Stimulated activated CD4-positive, alpha-beta T cell treated with anti-CD3 and anti-CD28 coated beads, Interleukin-4, amount 100 ng/mL, for 24 hours (primary cell): ENCODE measurements at regions not wholly inside any gene's neighbourhood (a gene's known extent, or its start where the extent isn't known, plus 50 kb on each side); places are given as distances from the start of the nearest gene placed in this dataset.
A peak's percentile ranks its signal among the peaks of the same experiment; 100 is the strongest.

ENCODE experiments used
- DNase-seq: peaks from one replicate; pipeline ENCODE4 v3.0.0-alpha.2; 2020

DNA sequence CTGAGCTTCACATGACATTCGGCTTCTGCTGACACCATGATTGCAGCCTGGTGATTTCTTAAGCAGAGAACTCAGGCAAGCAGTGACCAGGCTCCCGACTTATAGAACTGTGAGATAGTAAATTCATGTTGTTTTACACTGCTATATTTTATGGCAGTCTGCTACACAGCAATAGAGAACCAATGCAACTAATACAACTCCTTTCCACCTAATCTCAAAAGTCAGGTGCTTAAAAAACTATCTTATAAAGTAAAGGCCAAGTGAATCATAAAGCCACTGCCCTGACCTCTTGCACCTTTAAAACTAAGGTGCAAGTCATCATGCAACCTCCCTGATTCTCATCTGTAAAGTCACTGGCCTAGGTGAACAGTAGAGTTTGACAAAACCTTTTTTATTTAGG, 95.3 kb upstream of the GLS start:
- no peak for DNase-seq

- DNase-seq, result no peak
Measured at GRCh38 chr2:190786404-190787166, 94.0 kb upstream of the GLS start.

DNA sequence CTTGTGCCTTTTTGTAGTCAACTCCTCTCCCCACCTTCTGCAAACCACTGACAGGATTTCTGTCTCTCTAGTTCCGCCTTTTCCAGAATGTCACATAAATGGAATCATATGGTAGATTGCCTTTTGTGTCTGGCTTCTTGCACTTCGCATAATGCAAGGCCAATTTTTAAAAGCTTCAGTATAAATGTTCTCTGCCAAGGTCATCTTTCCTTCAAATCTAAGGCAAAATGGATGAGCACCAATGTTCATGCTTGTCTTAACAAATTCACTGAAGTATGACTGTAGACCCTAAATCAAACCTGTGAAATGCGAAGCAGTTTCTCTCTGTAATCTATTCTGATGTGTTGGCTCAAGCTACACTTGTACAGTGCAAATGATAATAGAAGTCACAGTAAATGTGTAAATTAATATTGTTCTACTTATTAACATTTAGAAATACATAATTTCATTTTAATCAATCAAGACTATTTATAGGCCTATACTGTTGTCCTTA, 92.8 kb upstream of the GLS start:
- no peak for DNase-seq

DNA sequence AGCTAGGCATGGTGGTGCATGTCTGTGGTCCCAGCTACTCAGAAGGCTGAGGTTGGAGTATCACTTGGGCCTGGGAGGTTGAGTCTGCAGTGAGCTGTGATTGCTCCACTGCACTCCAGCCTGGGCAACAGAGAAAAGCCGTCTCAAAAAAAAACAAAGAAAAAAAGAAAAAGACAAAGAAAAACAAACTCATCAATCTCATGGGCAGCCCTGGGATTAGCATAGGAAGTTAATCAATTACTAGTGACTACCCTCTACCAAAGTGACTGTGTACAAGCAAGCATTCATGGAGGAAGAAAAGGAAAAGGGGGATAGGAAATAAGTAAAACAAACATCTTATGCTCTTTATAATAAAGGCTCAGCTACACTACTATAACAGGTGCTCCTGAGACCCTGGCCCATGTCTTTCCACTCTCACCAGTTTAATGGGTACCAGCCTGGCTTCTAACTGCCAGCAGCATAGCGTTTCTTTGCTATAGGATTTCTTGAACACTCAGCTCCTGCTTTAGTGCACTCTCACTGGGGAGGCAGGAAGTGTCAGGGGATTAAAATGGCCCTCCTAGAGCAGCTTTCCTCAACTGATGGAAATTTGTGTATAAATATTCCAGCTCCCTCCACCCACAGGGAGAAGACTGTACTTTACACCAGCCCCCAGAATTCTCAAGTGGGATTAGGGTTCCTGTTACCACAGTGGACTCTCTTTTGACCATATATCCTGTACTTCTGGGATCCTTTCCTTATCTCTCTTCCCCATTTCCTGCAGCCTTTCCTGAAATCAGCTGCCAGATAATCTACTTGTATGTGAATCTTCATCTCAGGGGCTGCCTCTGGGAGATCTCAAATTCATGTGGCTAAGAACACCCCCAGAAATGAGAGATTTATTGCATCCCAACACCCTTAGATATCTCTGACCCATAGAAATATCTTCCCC, 91.3 kb upstream of the GLS start:
- DNase-seq, result no peak

DNA sequence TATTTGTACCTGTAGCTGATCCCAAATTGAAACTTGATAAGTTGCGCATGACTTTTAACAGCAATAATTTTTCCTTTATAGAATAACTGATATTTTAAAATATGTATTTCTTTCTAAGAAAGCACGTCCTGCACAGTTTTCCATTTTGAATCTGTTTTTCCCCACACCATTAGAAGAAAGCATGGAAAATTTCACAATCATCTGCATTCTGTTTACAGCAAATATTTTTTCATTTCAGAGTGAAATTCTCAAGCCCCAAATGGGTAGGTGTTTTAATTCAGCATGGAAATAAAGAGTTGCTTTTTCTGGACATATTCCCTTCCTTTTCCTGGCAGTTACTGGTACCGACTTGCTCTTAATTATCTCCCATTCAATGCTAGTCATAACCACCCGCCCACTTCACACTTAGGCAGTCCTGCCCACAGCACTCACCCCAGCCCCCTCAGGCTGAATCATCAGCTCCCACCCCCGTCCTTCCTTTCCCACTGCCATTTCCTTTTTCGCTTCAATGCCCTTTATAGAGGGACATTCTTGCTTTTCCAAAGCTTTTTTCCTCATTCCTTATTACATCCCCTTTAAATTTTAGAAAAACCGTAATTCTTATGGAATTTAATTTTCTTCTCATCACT, 89.2 kb upstream of the GLS start:
- peak; percentile 67 for DNase-seq

DNA sequence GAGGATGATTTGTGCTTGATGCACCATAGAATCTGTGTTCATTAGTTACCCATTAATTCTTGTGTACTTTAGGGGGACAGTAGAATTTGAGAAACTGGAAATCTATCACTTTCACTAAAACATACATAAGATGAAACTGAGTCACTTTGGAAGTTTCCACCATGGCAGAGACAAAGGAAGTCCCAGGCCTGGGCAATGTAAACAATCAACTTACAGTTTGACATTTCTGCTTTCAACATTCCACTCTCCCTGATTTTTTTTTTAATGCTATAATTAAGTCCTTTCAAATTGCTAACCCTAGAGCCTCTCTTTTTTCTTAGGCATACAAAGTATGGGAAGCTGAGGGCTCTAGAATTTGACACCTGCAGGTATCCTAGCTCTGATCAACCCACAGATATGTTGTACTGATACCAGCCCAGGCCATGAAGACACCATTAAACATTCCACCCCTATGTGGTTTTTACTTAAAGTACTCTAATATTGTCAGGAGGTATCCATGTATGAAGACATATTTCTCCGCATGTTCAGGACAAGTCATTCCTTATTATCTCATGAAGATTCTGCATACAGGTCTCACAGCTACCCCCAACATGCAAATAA, 88.5 kb upstream of the GLS start:
- DNase-seq, result no peak

GRCh38 chr2:190792956-190793888, 87.4 kb upstream of the GLS start:
- DNase-seq, result peak; percentile 12

- peak; percentile 19 for DNase-seq
Measured at GRCh38 chr2:190794377-190794776, 86.2 kb upstream of the GLS start.

DNA sequence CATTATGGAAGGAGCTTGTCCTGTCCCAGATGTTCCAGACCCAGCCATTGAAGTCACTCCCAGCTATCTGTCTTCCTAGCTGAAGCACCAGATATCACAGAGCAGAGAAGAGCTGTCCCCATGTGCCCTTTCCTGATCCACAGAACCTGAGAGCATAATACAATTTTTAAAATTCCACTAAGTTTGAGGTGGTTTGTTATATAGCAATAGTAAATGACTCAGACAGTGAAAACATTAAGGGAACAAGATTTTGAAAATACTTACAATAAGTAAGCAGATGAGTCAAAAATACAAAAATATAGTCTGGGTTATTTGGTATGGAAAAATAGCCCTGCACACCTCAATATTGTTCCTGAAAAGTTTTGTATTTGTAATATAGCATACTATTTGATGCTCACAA, 85.8 kb upstream of the GLS start:
- no peak for DNase-seq

DNA sequence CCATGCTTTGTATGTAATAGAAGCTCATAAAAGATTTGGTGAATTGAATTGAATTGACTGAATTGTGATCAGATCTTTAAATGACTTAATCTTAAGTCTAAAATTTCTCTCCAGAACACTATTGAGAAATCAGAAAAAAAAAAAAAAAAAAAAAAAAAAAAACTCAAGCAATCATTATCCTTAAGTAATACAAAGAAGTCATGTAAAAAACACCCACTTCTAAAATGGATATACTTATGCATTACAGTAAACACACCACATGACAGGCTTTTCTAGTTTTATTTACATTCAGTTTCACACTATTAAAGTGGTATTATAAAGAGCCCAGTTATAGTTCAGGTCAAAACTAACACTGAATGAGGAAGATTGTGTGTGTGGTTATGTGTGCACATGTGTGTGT, 84.9 kb upstream of the GLS start:
- no peak for DNase-seq

DNA sequence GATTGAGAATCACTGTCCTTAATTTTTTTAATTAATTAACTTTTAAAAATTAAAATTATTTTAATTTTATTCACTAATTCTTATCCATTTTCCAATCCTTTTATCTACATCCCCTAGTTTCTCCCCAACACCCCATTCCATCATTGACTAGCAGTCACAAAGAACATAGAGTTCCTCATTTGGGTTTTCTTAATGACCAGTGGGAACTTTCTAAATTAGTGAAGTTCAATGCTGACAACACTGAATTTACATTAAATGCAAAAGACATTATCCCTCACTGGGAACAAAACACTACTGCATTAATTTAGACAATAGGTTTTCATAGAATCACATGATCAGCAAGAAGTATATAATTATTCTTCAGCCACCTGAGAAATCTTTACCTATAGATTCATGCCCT, 80.6 kb upstream of the GLS start:
- DNase-seq, result no peak

GRCh38 chr2:190800528-190800927, 80.1 kb upstream of the GLS start:
- no peak for DNase-seq

DNA sequence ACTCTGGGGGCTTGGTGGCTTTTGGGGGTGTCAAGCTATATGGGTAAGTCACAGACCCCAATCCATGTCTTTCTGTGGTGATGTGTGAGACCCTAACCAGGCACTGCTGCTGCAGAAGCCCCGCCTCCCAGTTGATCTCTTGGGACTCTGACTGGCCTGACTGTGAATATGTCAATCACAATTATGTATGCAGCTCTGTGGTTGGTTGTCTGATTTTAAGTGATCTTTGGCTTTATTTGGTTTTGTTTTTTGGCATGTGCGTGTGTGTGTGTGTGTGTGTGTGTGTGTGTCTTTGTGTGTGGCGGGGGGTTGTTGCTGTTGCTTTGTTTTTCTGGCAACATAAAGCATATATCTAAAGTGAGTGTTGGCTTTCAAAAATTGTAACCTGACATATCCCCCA, 78.5 kb upstream of the GLS start:
- no peak for DNase-seq

DNA sequence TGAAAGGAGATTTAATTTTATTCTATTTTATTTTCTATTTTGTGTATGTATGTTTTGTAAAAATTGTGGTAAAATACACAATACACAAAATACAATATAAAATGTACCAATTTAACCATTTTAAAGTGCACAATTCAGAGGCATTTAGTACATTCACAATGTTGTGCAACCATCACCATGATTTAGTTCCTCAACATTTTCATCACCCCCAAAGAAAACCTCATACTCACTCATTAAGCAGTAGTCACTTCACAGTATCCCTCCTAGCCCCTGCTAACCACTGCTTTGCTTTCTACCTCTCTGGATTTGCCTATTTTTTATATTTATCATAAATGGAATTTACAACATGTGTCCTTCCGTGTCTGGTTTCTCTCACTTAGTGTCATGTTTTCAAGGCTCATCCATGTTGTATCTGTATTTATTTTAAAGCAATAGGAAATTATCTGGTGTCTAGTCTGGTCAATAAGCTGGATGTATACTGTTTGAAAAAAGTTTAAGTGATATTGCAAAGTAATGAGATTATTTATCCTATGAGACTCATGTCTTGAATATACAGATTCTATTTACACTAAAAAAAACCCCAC, 77.9 kb upstream of the GLS start:
- no peak for DNase-seq

DNA sequence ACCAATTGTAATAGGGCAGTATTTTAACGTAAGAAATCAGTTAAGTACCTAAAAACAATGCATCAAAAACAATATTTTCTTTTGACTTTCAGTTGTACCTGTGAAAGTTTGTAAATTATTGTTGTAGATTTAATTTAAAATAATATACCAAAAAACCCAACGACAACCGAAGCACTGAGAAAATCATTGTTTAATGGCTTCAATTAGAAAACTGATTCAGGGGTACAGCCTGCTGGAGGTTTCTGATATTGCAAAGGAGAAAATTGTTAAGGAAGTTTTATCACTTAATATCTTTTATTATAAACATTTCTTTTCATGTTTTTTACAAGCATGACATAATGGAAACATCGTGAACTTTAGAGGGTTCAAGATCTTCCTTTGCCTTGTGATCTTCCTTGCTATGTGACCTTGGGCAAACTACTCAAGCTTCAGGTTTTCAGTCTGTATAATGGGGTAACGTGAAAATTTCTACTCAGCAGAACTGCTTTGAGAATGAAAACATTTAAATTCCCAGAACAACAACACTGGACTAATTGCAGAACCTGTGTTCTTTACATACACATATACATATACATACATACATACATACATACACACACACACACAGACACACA, 76.3 kb upstream of the GLS start:
- peak; percentile 27 for DNase-seq

DNA sequence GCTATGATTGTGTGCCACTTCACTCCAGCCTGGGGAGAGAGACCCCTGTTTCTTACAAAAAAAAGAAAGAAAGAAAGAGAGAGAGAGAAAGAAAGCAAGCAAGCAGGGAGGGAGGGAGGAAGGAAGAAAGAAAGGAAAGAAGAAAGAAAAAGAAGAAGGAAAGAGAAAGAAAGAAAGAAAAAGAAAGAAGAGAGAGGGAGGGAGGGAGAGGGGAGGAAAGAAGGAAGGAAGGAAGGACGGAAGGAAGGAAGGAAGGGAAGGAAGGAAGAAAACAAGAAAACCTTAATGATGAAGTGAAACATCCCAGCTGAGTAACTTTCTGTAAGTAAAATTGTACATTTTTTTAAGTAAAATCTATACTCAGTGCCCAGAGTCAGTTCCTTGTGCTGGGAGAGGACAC, 75.5 kb upstream of the GLS start:
- no peak for DNase-seq

GRCh38 chr2:190805843-190806242, 74.8 kb upstream of the GLS start:
- no peak for DNase-seq

GRCh38 chr2:190807886-190808285, 72.7 kb upstream of the GLS start:
- no peak for DNase-seq

DNA sequence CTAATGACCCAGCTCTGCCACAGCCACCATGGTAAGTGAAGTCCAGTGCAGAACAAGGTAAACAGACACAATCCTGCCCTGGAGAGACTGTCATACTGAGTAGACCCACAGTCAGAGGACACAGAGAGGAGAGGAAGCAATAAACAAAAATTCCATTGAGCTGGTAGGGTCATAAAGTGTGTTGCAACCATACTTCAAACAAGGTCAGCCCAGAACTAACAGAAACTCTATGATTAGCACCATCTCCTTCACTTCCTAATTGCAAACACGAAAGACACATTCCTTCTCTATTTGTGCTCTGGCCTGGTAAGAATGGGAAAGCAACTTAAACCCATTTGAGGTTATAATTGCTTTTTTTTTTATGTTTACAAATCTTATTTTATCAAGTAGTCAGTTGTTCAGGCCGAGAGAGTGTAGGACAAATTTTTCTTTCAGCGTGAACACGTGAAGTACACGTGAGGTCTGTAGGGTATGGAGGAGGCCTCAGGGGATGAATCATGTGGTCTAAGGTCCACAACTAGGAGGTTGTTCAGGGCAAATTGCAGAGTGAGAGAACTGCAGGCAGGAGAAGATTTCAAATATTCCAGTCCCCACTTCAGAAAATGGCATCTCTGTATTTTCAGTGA, 71.4 kb upstream of the GLS start:
- no peak for DNase-seq

DNA sequence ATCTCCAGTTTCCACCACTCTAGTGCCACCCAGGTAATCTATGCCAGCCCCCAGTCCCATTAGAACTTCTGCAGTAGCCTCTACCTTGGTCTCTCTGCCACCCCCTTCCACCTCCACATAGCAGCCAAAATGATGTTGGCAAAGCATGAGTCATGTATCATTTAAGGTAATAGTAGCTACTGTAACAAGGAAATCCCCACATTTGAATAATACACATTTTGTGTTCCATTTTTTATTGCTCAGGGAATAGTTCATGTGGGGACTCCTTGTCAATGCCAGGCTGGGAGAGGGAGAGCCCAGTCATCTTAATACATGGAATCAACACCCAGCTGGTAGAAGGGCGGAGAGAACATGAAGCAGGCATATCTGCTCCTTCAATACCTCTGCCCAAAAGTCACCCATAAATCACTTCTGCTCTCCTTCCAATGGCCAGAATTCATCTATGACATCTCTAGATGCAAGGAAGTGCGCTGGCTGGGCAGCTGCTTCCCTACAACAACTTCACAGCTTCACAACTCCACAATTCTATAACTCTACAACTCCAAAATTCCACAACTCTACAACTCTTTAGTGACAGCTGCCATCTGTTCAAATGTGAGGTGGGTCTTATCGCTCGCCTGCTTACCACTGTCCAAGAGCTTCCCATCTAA, 70.6 kb upstream of the GLS start:
- peak; percentile 36 for DNase-seq
